Endodermal cell (in vitro differentiated cells): ENCODE measurements at regions not wholly inside any gene's neighbourhood (a gene's known extent, or its start where the extent isn't known, plus 50 kb on each side); places are given as distances from the start of the nearest gene placed in this dataset.

ENCODE experiments used
- DNase-seq: peaks from one replicate; pipeline ENCODE4 v3.0.0-alpha.2; 2017
- H3K27ac ChIP-seq: 2 replicates; pipeline ENCODE4 v1.5.1; 2013; ENCODE audit warnings: mild to moderate bottlenecking, low read depth, low read length, moderate library complexity
- H3K27me3 ChIP-seq: 2 replicates; pipeline ENCODE4 v1.6.1; 2013; ENCODE audit warnings: mild to moderate bottlenecking, low read length, moderate library complexity; ENCODE audit not compliant: insufficient read depth, control insufficient read depth, poor library complexity, severe bottlenecking
- H3K36me3 ChIP-seq: 2 replicates; pipeline ENCODE4 v1.7.0; 2013; ENCODE audit warnings: mild to moderate bottlenecking, low read length, moderate library complexity; ENCODE audit not compliant: control insufficient read depth, insufficient read depth
- H3K4me1 ChIP-seq: one replicate; pipeline ENCODE4 v1.7.0; 2013; ENCODE audit warnings: low read length; ENCODE audit not compliant: control insufficient read depth, insufficient read depth
- H3K4me3 ChIP-seq: 2 replicates; pipeline ENCODE4 v1.5.1; 2013; ENCODE audit warnings: mild to moderate bottlenecking, low read length, moderate library complexity
- H3K9ac ChIP-seq: 2 replicates; pipeline ENCODE4 v1.6.1; 2013; ENCODE audit warnings: mild to moderate bottlenecking, low read length, moderate library complexity; ENCODE audit not compliant: poor library complexity, severe bottlenecking; ENCODE audit errors: extremely low read depth
- H3K9me3 ChIP-seq: 2 replicates; pipeline ENCODE4 v1.6.1; 2013; ENCODE audit warnings: mild to moderate bottlenecking, low read length, moderate library complexity; ENCODE audit not compliant: control insufficient read depth
- H3K27ac Mint-ChIP-seq: 2 replicates; pipeline ENCODE4 v1.8.0; 2020; ENCODE audit warnings: mixed read lengths
- H3K27me3 Mint-ChIP-seq: 2 replicates; pipeline ENCODE4 v1.8.0; 2021; ENCODE audit warnings: mild to moderate bottlenecking, mixed read lengths; ENCODE audit not compliant: insufficient read depth
- H3K36me3 Mint-ChIP-seq: 2 replicates; pipeline ENCODE4 v1.8.0; 2020; ENCODE audit warnings: low read depth, mixed read lengths
- H3K4me1 Mint-ChIP-seq: 2 replicates; pipeline ENCODE4 v1.8.0; 2020; ENCODE audit warnings: mixed read lengths
- H3K4me3 Mint-ChIP-seq: 2 replicates; pipeline ENCODE4 v1.8.0; 2020; ENCODE audit warnings: mild to moderate bottlenecking, moderate library complexity, mixed read lengths
- H3K9me3 Mint-ChIP-seq: 2 replicates; pipeline ENCODE4 v1.8.0; 2020; ENCODE audit warnings: mild to moderate bottlenecking, mixed read lengths
- WGBS, 2 experiments: methylation state at CpG; one replicate each; pipeline versions ENCODE4 v1.1.5 to v1.1.7; 2013; ENCODE audit warnings: missing lambda C conversion rate in 2 of 2, mixed read lengths in 1 of 2; ENCODE audit not compliant: insufficient coverage in 1 of 2, insufficient read length in 1 of 2; 5-methylcytosine and 5-hydroxymethylcytosine counted together
- TF ChIP-seq, protein P1 (sequence below): fragments of 200-600 bp; sonication (generic); conservative IDR thresholded peaks from 2 replicates; pipeline ENCODE4 v1.5.0; 2021; ENCODE audit warnings: antibody characterized with exemption, mild to moderate bottlenecking

GRCh38 chr6:155527443-155527842 is 71.8 kb upstream of the NOX3 start:
- Mint-ChIP-seq H3K36me3 (no peaks in the 10 kb centered on the region), H3K27me3 (no peaks in the 10 kb centered on the region), H3K4me3 (no peak overlapping the region), H3K9me3 (no peaks in the 10 kb centered on the region), H3K4me1 (peaks cover 9% of the 10 kb centered on the region), H3K27ac (no peak overlapping the region)
- Histone ChIP-seq H3K27me3 (no peaks in the 10 kb centered on the region), H3K9me3 (no peaks in the 10 kb centered on the region), H3K9ac (no peak overlapping the region), H3K4me1 (peaks cover 5% of the 10 kb centered on the region), H3K27ac (no peak overlapping the region), H3K36me3 (no peaks in the 10 kb centered on the region), H3K4me3 (no peak overlapping the region)
- WGBS, 2 experiments: 100% methylated on average over 3 of the region's 3 CpGs; no CpG with 5 or more reads in 1 of the 2 experiments
- TF ChIP-seq, protein P1, sequence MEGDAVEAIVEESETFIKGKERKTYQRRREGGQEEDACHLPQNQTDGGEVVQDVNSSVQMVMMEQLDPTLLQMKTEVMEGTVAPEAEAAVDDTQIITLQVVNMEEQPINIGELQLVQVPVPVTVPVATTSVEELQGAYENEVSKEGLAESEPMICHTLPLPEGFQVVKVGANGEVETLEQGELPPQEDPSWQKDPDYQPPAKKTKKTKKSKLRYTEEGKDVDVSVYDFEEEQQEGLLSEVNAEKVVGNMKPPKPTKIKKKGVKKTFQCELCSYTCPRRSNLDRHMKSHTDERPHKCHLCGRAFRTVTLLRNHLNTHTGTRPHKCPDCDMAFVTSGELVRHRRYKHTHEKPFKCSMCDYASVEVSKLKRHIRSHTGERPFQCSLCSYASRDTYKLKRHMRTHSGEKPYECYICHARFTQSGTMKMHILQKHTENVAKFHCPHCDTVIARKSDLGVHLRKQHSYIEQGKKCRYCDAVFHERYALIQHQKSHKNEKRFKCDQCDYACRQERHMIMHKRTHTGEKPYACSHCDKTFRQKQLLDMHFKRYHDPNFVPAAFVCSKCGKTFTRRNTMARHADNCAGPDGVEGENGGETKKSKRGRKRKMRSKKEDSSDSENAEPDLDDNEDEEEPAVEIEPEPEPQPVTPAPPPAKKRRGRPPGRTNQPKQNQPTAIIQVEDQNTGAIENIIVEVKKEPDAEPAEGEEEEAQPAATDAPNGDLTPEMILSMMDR: no peak
- DNase-seq: no peak

DNA sequence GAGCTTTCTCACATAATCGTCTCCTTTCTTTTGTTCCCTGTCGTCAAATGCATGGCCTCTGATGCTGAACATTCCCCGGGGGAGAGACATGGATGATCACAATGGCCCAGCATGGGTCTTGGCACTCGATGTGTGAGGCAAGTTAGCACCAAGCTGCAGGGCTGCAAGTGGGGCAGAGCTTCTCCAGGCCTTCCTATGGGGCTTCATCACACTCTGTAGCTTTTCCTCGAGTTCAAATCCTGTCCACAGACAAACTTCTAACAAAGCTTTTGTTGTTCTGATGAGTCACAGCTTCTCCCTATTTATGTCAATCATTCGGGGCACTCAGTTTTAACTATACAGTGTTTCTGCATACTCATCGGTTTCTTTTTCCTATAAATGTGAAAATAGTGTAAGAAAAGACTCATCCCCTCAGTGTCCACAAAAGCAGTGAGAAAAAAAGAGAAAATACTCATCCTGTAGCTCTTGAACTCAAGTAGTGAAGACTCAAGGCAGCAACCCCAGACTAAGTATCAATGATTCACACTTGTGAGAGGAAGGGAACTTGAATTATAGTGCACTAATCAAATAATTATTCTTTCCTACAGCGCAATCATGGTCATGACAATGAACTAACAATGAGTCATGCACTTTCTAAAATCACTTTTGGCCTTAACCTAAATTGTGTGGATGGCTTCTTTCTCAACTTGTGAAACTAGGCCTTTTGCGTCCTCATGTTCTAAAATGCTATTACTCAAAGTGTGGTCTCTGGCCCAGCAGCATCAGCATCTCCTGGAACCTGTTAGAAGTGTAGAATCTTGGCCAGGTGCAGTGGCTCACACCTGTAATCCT is 68.4 kb upstream of the NOX3 start:
- H3K27ac Mint-ChIP-seq: peak overlapping the region; percentile 37

GRCh38 chr6:155521719-155522118 is 66.1 kb upstream of the NOX3 start:
- no peak overlapping the region for H3K9ac ChIP-seq
- TF ChIP-seq, protein P1: no peak
- H3K4me1 ChIP-seq: peaks cover 5% of the 10 kb centered on the region
- Mint-ChIP-seq H3K27me3 (no peaks in the 10 kb centered on the region), H3K4me3 (no peak overlapping the region), H3K4me1 (peaks cover 13% of the 10 kb centered on the region), H3K9me3 (no peaks in the 10 kb centered on the region), H3K27ac (no peak overlapping the region), H3K36me3 (no peaks in the 10 kb centered on the region)
- no peak overlapping the region for H3K27ac ChIP-seq
- no peaks in the 10 kb centered on the region for H3K36me3 ChIP-seq
- DNase-seq: no peak
- H3K9me3 ChIP-seq: no peaks in the 10 kb centered on the region
- no peaks in the 10 kb centered on the region for H3K27me3 ChIP-seq
- H3K4me3 ChIP-seq: no peak overlapping the region

More for the DNA sequence above, 68.4 kb upstream of the NOX3 start:
- peak; percentile 91 for DNase-seq
- H3K4me3 Mint-ChIP-seq: no peak overlapping the region
- Histone ChIP-seq H3K27ac (no peak overlapping the region), H3K9ac (no peak overlapping the region), H3K9me3 (no peaks in the 10 kb centered on the region), H3K27me3 (no peaks in the 10 kb centered on the region), H3K36me3 (no peaks in the 10 kb centered on the region), H3K4me3 (no peak overlapping the region), H3K4me1 (peaks cover 5% of the 10 kb centered on the region)
- TF ChIP-seq, protein P1: no peak
- no peaks in the 10 kb centered on the region for H3K36me3 Mint-ChIP-seq
- no peaks in the 10 kb centered on the region for H3K27me3 Mint-ChIP-seq
- 38 to 56% methylated on average over 4 to 9 of the region's 9 CpGs for WGBS, 2 experiments
- peaks cover 13% of the 10 kb centered on the region for H3K4me1 Mint-ChIP-seq
- H3K9me3 Mint-ChIP-seq: no peaks in the 10 kb centered on the region
